SKM-1 treated with dmso at 0.1 percent for 144 hours (cell line): ENCODE measurements at regions not wholly inside any gene's neighbourhood (a gene's known extent, or its start where the extent isn't known, plus 50 kb on each side); places are given as distances from the start of the nearest gene placed in this dataset.
"Not testable (repeated sequence)": the region's sequence is repeated elsewhere in the genome, so short reads cannot be mapped to it uniquely, and the experiment has no call there.

Experiments used
- DNase-seq: peaks from one replicate; lab custom pipeline; 2025; ENCODE audit not compliant: unreplicated experiment; lab: John Stamatoyannopoulos, UW

DNA sequence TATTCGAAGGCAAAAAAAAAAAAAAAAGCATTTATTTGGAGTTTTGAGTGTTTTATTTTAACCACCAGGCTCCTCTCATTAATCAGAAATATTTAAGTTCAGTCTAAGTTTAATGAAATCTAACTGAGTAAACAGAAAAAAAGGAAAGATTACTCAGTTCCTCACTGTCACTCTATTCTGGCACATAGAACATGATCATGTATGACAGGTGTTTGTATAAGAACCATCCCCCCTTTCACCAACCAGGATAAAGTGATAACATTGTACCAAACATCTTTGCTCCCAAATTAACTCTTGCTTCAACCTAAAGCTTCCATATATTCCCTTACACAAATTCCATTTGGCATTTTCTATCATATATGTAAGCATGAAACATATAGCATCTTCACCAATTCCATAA, 176.2 kb upstream of the HSF2 start:
- no peak for DNase-seq

DNA sequence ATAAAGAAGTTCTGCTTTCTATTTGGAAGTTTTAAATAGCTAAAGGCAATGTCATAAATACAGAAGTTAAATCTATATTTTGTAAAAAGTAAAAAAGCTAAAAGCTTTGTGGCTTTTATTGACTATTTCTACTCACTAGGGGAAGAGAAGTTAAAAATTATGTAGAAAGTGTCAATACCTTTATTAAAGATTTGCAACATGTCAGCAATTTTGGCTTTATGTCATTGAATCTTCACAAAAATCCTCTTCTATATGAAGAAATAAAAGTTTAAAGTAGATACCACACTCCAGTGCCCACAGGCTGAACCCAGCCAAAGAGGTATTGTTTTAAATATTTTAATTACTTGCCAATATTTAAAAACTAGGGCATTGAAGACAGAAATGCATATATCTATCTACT, 160.6 kb upstream of the HSF2 start:
- no peak for DNase-seq

GRCh38 chr6:122246906-122247658, 152.4 kb upstream of the HSF2 start:
- DNase-seq: no peak

DNA sequence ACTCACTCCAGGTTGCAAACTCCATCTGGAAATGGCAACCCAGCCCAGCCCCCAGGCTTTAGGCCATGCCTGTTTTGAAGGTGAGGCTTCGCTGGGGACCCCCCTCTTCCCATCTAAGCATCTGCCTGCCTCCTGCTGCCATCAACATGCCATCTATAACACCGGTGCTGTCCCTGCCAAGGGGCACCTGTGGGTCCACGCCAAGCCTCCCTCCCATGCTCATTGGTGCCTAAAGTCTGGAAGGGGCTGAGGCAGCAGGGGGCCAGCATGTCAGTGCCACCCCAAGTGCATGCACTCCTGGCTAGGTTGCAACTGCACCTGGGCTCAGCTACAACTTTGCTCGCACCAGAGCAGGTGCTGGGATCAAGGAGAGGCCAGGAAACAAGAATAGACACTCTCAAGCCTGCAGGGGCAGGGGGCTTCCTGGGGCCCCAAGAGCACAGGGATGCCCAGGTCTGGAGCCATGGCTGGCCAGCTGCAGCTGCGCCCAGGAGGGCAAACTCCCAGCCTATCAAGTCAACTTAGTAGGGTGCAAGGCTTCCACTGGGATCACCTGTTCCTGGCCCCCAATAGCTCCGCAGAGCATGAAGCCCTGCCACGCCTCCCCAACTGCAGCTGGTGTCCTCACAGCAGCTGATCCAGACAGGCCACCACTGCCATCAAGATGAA, 151.3 kb upstream of the HSF2 start:
- DNase-seq: no peak

DNA sequence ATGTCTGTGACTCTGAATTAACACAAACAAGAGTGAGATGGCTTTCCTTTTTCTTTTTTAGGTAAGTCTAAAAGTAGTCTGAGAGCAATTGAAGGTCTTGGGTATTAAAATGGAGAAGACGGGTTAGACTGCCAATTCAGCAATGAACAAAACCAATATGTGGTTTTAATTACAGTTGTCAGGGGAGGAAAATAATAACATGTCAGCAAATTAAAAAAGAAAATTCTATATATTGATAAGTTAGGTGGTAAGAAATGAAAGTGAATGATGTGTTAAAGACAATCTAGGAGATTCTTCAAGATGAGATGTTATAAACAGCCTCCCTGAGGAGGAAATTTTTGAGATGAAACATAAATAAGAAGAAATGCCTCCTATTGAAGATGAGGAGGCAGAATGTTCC, 150.6 kb upstream of the HSF2 start:
- no peak for DNase-seq

- no peak for DNase-seq
Measured at GRCh38 chr6:122258839-122259238, 140.6 kb upstream of the HSF2 start.

- no peak for DNase-seq
Measured at GRCh38 chr6:122264557-122264956, 134.9 kb upstream of the HSF2 start.

DNA sequence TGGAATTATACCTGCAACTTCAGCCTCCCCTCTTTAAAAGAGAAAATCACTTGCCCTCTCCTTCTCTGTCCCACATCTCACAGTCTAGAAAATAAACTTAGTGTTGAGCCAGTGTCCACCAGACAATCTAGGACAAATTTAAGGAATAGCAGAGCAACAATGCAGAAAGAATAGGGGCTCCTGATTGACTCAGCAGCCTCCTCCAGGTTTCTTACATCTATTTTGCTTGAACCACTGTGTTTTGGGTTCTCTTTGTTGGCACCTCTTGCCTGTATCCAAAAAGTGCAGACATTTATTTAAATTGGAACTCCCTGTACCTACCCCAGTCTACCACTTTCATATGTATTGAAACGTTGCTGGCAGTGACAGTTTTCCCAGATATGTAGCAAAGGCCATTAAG, 133.7 kb upstream of the HSF2 start:
- no peak for DNase-seq

GRCh38 chr6:122268394-122268793, 131.1 kb upstream of the HSF2 start:
- no peak for DNase-seq

- DNase-seq: no peak
Measured at GRCh38 chr6:122276637-122277036, 122.8 kb upstream of the HSF2 start.

GRCh38 chr6:122280105-122281021, 119.1 kb upstream of the HSF2 start:
- DNase-seq: not testable (repeated sequence)

DNA sequence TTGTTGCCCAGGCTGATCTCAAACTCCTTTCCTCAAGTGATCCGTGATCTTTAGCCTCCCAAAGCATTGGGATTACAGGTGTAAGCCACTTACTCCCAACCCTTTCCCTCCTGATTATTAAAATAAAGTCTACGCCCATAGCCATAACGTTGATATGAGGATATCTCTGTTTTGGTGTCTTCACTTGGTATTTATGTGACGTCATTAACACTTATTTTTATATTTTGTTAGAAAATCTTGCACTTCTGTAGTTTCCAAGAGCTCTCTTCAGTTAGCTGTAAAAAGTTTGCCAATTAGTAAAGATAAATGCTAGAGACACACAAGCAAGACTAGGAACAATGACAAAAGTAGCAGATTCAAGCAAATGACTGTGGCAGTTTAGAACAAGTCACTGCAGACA, 115.6 kb upstream of the HSF2 start:
- no peak for DNase-seq

DNA sequence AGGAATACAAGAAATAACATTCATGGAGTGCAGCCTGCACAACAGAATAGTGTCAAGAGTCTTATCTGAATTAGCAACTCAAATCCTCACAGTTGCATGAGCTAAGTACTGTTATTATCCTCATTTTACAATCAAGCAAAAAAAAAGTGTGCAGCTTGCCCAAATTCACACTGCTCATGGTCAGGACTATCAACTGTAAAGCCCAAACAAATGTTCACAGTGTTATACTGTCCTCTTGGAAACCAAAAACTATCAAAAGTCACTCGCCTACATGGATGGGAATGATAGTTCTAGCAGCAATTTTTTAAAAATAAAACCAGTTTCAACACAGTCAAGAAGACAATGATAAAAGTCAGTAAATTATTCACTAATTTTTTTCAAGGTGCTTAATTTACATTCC, 114.6 kb upstream of the HSF2 start:
- DNase-seq: no peak

GRCh38 chr6:122285292-122285913, 114.0 kb upstream of the HSF2 start:
- DNase-seq: no peak

GRCh38 chr6:122286512-122286911, 112.9 kb upstream of the HSF2 start:
- DNase-seq: no peak

- DNase-seq: no peak
Measured at GRCh38 chr6:122289762-122290539, 109.5 kb upstream of the HSF2 start.

DNA sequence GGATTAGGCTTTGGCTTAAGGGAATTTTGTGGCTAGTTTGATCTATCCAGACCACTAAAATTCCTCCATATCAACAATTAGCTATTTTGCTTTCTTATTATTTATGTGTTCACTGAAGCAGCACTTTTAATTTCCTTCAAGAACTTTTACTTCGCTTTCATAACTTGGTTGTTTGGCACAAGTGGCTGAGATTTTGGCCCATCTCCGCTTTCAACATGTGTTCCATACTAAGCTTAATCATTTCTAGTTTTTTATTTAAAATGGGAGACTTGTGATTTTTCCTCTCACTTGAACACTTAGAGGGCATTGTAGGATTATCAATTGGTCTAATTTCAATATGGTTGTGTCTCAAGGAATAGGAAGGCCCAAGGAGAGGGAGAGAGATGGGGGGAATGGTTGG, 102.4 kb upstream of the HSF2 start:
- no peak for DNase-seq

DNA sequence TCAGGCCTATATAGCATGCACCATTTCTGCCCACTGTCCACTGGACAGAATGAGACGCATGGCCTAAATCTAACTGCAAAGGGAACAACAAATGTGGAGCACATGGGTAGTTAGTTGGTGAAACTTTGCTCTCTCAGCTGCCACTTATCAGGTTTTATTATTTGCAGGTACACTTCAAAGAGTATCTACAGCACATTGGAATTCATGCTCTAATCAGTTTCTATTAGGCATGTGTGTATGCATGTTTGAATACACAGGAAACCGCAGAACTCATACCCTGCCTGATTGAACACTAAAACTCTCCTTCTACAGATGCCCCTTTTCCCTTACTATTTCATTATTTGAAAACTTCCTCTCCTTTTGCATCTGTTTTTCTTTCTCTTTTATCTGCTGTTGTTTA, 97.4 kb upstream of the HSF2 start:
- no peak for DNase-seq

DNA sequence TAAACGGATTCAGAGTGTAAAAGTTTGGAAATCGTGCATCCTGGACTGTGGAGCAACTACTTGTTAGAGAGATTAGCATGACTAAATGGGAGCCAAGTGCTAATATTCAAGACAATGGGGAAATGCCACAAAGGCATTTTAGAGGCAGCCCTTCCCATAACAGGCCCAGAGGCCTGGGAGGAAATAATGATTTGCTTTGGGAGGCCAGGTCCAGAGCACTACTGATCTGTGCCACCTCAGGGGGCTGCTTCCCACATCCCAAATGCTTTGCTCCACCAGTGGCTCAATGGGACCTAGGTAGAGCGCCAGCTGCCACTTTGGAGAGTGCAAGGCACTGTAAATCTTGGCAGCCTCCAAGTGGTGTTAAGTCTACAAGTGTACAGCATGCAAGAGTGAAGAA, 91.9 kb upstream of the HSF2 start:
- no peak for DNase-seq

DNA sequence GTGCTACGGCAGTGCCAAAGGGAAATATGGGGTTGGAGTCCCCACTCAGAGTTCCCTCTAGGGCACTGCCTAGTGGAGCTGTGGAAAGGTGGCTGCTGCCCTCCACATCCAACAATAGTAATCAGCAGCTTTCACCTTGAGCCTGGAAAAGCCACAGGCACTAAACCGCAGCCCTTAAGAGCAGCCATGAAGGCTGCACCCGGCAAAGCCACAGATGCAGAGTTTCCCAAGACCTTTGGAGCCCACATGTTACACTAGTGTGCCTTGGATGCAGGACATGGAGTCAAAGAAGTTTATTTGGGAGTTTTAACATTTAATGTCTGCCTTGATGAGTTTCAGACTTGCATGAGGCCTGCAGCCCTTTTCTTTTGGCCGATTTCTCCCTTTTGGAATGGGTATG, 91.4 kb upstream of the HSF2 start:
- DNase-seq: no peak

DNA sequence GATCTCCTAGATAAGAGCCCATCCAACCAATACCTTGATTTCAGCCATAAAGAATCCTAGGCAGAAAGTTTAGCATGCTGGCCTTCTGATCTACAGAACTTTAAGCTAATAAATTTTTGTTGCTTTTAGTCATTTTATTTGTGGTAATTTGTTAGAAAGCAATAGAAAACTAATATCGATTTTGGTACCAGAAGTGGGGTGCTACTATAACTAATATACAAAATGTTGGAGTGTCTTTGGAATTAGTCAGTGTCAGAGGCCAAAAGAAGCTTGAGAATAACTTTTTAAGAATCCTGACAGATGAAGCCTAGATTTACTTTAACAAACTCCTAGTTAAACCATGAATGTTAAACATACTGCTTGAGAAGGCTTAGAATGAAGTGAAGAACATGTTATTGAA, 83.6 kb upstream of the HSF2 start:
- no peak for DNase-seq
